ENCODE measurements at regions not wholly inside any gene's neighbourhood (a gene's known extent, or its start where the extent isn't known, plus 50 kb on each side); places are given as distances from the start of the nearest gene placed in this dataset.

DNA sequence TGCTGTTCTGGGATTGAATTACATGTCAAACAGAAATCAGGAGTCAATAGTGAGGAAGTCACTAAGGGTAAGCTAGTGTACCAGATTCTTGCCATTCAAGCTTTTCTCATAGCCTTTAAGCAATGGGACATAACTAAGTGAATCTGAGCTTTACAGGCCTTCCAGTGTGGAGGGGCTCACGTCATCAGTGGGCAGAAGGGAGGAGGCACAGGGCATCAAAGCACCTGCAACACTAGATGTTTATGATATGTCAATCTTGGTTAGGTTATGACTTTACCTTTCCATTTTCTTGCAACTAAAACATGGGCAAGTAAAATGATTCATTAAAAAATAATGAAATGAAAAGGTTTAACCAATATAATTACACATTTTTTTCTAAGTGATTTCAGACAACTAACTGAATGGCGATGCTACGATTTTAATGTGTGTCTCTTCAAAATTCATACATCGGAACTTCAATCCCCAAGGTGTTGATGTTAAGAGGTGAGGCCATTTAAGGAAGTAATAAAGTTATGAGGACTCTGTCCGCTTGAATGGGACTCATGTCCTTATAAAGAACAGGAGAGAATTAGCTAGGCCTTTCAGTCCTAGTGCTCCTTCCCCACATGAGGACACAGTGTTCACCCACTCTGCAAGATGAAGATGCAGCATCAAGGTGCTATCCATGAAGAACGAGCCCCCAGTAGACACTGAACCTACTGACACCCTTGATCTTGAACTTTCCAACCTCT lies 1169.2 kb upstream of the NXPH2 start:
- no peaks in the 10 kb centered on the region for H3K23me2 ChIP-seq (ENCODE audit: insufficient read length, low read depth, low read length, poor library complexity, severe bottlenecking)
- Mint-ChIP-seq H3K27me3 (ENCODE audit: low read depth) (no peaks in the 10 kb centered on the region), H3K4me3 (no peak overlapping the region), H3K9me3 (no peaks in the 10 kb centered on the region), H3K4me1 (peaks cover 6% of the 10 kb centered on the region in 2 experiments; a peak in 2 of 4 replicates), H3K27ac (no peak overlapping the region), H3K36me3 (ENCODE audit: insufficient read depth in 1 of 3, low read depth in 3 of 3) (no peaks in the 10 kb centered on the region)
- H3K18ac ChIP-seq (ENCODE audit: insufficient read length, low read depth, low read length) = no peak overlapping the region
- H2AFZ ChIP-seq (ENCODE audit: low read length) = no peak overlapping the region
- H2BK20ac ChIP-seq (ENCODE audit: low read depth, low read length, poor library complexity, severe bottlenecking) = no peak overlapping the region
- H2AK5ac ChIP-seq (ENCODE audit: insufficient read length, low read length) = no peak overlapping the region
- TF ChIP-seq, protein P1, sequence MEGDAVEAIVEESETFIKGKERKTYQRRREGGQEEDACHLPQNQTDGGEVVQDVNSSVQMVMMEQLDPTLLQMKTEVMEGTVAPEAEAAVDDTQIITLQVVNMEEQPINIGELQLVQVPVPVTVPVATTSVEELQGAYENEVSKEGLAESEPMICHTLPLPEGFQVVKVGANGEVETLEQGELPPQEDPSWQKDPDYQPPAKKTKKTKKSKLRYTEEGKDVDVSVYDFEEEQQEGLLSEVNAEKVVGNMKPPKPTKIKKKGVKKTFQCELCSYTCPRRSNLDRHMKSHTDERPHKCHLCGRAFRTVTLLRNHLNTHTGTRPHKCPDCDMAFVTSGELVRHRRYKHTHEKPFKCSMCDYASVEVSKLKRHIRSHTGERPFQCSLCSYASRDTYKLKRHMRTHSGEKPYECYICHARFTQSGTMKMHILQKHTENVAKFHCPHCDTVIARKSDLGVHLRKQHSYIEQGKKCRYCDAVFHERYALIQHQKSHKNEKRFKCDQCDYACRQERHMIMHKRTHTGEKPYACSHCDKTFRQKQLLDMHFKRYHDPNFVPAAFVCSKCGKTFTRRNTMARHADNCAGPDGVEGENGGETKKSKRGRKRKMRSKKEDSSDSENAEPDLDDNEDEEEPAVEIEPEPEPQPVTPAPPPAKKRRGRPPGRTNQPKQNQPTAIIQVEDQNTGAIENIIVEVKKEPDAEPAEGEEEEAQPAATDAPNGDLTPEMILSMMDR (conservative IDR thresholded peaks at IDR 0.05) = no peak
- H4K91ac ChIP-seq (ENCODE audit: insufficient read length, low read depth, low read length) = no peak overlapping the region
- H3K23ac ChIP-seq (ENCODE audit: insufficient read length, low read depth, low read length) = no peak overlapping the region
- no peaks in the 10 kb centered on the region; the same call in 1 of the 2 replicates for H3K4me1 ChIP-seq (ENCODE audit: insufficient read depth, low read length)
- no peak overlapping the region for H4K5ac ChIP-seq (ENCODE audit: insufficient read length, low read depth, low read length)
- H3K4ac ChIP-seq (ENCODE audit: low read depth, low read length) = no peak overlapping the region
- no peak overlapping the region for H3K56ac ChIP-seq (ENCODE audit: insufficient read length, low read depth, low read length)
- no peak overlapping the region for H4K8ac ChIP-seq (replicated peaks; ENCODE audit: insufficient read length, low read depth, low read length)
- no peaks in the 10 kb centered on the region for H3K79me1 ChIP-seq (ENCODE audit: insufficient read depth, low read depth, low read length, poor library complexity, severe bottlenecking)
- H2BK15ac ChIP-seq (ENCODE audit: low read depth, low read length) = no peak overlapping the region
- H3K27me3 ChIP-seq (ENCODE audit: insufficient read depth, low read length) = no peaks in the 10 kb centered on the region
- H4K20me1 ChIP-seq (ENCODE audit: control insufficient read depth, insufficient read depth, insufficient read length) = no peaks in the 10 kb centered on the region
- H3K79me2 ChIP-seq (ENCODE audit: insufficient read depth, low read length) = no peaks in the 10 kb centered on the region
- H3T11ph ChIP-seq (ENCODE audit: low read length) = no peak overlapping the region
- H2BK120ac ChIP-seq (ENCODE audit: low read depth, low read length, poor library complexity, severe bottlenecking) = no peak overlapping the region
- H3K14ac ChIP-seq (ENCODE audit: insufficient read depth, low read length) = no peak overlapping the region
- no CpG with 5 or more reads among the region's 6 CpGs for WGBS (ENCODE audit: extremely low coverage, insufficient read length, low lambda C conversion rate)
- no peaks in the 10 kb centered on the region for H3K9me3 ChIP-seq (ENCODE audit: control insufficient read depth, low read depth, low read length)
- H3K27ac ChIP-seq (ENCODE audit: insufficient read length, low read depth, low read length) = no peak overlapping the region
- no peak overlapping the region for H2BK12ac ChIP-seq (ENCODE audit: insufficient read length, low read depth, low read length)
- no peak overlapping the region for H3K9ac ChIP-seq (ENCODE audit: extremely low read depth, insufficient read length, low read length)
- no peak overlapping the region for H2BK5ac ChIP-seq (ENCODE audit: insufficient read length, low read length)
- no peak for DNase-seq
- H3K4me2 ChIP-seq (ENCODE audit: insufficient read depth, insufficient read length, low read length) = no peak overlapping the region
